WTC11 (cell line): ENCODE measurements at regions not wholly inside any gene's neighbourhood (a gene's known extent, or its start where the extent isn't known, plus 50 kb on each side); places are given as distances from the start of the nearest gene placed in this dataset.

Experiments
- ATAC-seq: fragments of 200-7000 bp; cut with Tn5 transposase; 2 replicates; pipeline ENCODE4 v1.10.0; 2021; ENCODE audit warnings: mild to moderate bottlenecking, moderate library complexity
- CTCF ChIA-PET: fragments of 300-600 bp; sonication (Branson Sonifier 250); formaldehyde crosslinking; loops from one replicate; lab custom pipeline; 2021; ENCODE audit warnings: antibody characterized with exemption; lab: Charles Lee
- POLR2A ChIA-PET: fragments of 350-600 bp; sonication (Branson Sonifier 250); formaldehyde crosslinking; loops from one replicate; lab custom pipeline; 2021; ENCODE audit warnings: antibody characterized with exemption; lab: Charles Lee
- DNase-seq: peaks from one replicate; pipeline ENCODE4 v3.0.0; 2021; ENCODE audit warnings: low spot score
- H3K27ac Mint-ChIP-seq: 2 replicates; pipeline ENCODE4 v1.8.0; 2021; ENCODE audit warnings: mixed read lengths
- H3K27me3 Mint-ChIP-seq: 2 replicates; pipeline ENCODE4 v1.8.0; 2021; ENCODE audit warnings: low read depth, mild to moderate bottlenecking, moderate library complexity, mixed read lengths
- H3K36me3 Mint-ChIP-seq: 2 replicates; pipeline ENCODE4 v1.8.0; 2021; ENCODE audit warnings: mixed read lengths
- H3K4me1 Mint-ChIP-seq: 2 replicates; pipeline ENCODE4 v1.8.0; 2022; ENCODE audit warnings: mixed read lengths
- H3K4me3 Mint-ChIP-seq: 2 replicates; pipeline ENCODE4 v1.8.0; 2021; ENCODE audit warnings: mild to moderate bottlenecking, moderate library complexity, mixed read lengths
- H3K9me3 Mint-ChIP-seq: 2 replicates; pipeline ENCODE4 v1.8.0; 2021; ENCODE audit warnings: mixed read lengths
- CBFB ChIP-seq: sonication (generic); formaldehyde crosslinking; IDR thresholded peaks from 2 replicates; pipeline ENCODE4 v1.8.1; 2022; ENCODE audit warnings: mild to moderate bottlenecking, low read depth, missing genetic modification reagents
- ETV6 ChIP-seq: sonication (generic); formaldehyde crosslinking; IDR thresholded peaks from 2 replicates; pipeline ENCODE4 v1.8.1; 2022; ENCODE audit warnings: mild to moderate bottlenecking, missing genetic modification reagents
- FOXK1 ChIP-seq: sonication (generic); formaldehyde crosslinking; IDR thresholded peaks from 2 replicates; pipeline ENCODE4 v1.8.0; 2022; ENCODE audit warnings: mild to moderate bottlenecking, moderate library complexity, missing genetic modification reagents
- FOXP1 ChIP-seq: sonication (generic); formaldehyde crosslinking; IDR thresholded peaks from 2 replicates; pipeline ENCODE4 v1.8.0; 2022; ENCODE audit warnings: missing genetic modification reagents, mild to moderate bottlenecking, moderate library complexity, borderline replicate concordance
- HMGXB4 ChIP-seq: sonication (generic); formaldehyde crosslinking; IDR thresholded peaks from 2 replicates; pipeline ENCODE4 v1.8.1; 2023; ENCODE audit warnings: mild to moderate bottlenecking, moderate library complexity, missing genetic modification reagents
- KAT7 ChIP-seq: sonication (generic); formaldehyde crosslinking; IDR thresholded peaks from 2 replicates; pipeline ENCODE4 v1.8.1; 2023; ENCODE audit warnings: missing genetic modification reagents, mild to moderate bottlenecking, borderline replicate concordance
- NR1H2 ChIP-seq: sonication (generic); formaldehyde crosslinking; IDR thresholded peaks from 2 replicates; pipeline ENCODE4 v1.9.0; 2021; ENCODE audit warnings: mild to moderate bottlenecking, moderate library complexity, missing genetic modification reagents
- PRRX2 ChIP-seq: fragments of 250-450 bp; sonication (Bioruptor Pico); IDR thresholded peaks from 2 replicates; pipeline ENCODE4 v1.8.0; 2021; ENCODE audit warnings: mild to moderate bottlenecking
- SOX15 ChIP-seq: fragments of 250-450 bp; sonication (Bioruptor Pico); IDR thresholded peaks from 2 replicates; pipeline ENCODE4 v1.9.0; 2021; ENCODE audit warnings: mild to moderate bottlenecking
- TP53 ChIP-seq: sonication (generic); formaldehyde crosslinking; IDR thresholded peaks from 2 replicates; pipeline ENCODE4 v1.8.1; 2023; ENCODE audit warnings: mild to moderate bottlenecking, missing genetic modification reagents
- ZNF219 ChIP-seq: sonication (generic); formaldehyde crosslinking; IDR thresholded peaks from 2 replicates; pipeline ENCODE4 v1.8.0; 2023; ENCODE audit warnings: missing genetic modification reagents, mild to moderate bottlenecking, borderline replicate concordance
- ZNF232 ChIP-seq: sonication (generic); formaldehyde crosslinking; IDR thresholded peaks from 2 replicates; pipeline ENCODE4 v1.8.0; 2022; ENCODE audit warnings: mild to moderate bottlenecking, missing genetic modification reagents
- ZNF263 ChIP-seq: sonication (generic); formaldehyde crosslinking; IDR thresholded peaks from 2 replicates; pipeline ENCODE4 v1.8.1; 2022; ENCODE audit warnings: low read depth, mild to moderate bottlenecking, moderate library complexity, missing genetic modification reagents
- ZNF416 ChIP-seq: fragments of 250-450 bp; sonication (Bioruptor Pico); IDR thresholded peaks from 2 replicates; pipeline ENCODE4 v1.9.0; 2021; ENCODE audit warnings: mild to moderate bottlenecking, inconsistent platforms
- ZNF512 ChIP-seq: sonication (generic); formaldehyde crosslinking; IDR thresholded peaks from 2 replicates; pipeline ENCODE4 v1.8.1; 2022; ENCODE audit warnings: missing genetic modification reagents, borderline replicate concordance
- TF ChIP-seq, protein P1 (sequence below): sonication (generic); formaldehyde crosslinking; IDR thresholded peaks from 2 replicates; pipeline ENCODE4 v1.8.1; 2023; ENCODE audit warnings: mild to moderate bottlenecking, missing genetic modification reagents
- TF ChIP-seq, protein P2 (sequence below): sonication (generic); formaldehyde crosslinking; IDR thresholded peaks from 2 replicates; pipeline ENCODE4 v1.8.0; 2023; ENCODE audit warnings: mild to moderate bottlenecking, missing genetic modification reagents
- TF ChIP-seq, protein P3 (sequence below): sonication (generic); formaldehyde crosslinking; IDR thresholded peaks from 2 replicates; pipeline ENCODE4 v1.8.1; 2022; ENCODE audit warnings: mild to moderate bottlenecking, missing genetic modification reagents, moderate library complexity, borderline replicate concordance
- TF ChIP-seq, protein P4 (sequence below): fragments of 250-450 bp; sonication (Bioruptor Pico); IDR thresholded peaks from 2 replicates; pipeline ENCODE4 v1.9.0; 2021; ENCODE audit warnings: mild to moderate bottlenecking

GRCh38 chr18:29912351-29912750 is 1130.2 kb downstream of the DSC3 start:
- Mint-ChIP-seq H3K4me3 (no peak overlapping the region), H3K27me3 (no peaks in the 10 kb centered on the region), H3K36me3 (peaks cover 4% of the 10 kb centered on the region), H3K27ac (no peak overlapping the region), H3K4me1 (peaks cover 25% of the 10 kb centered on the region), H3K9me3 (peaks cover 33% of the 10 kb centered on the region)
- DNase-seq (no peak), ATAC-seq (no peak)
- ChIA-PET POLR2A (no interaction called here), CTCF (no interaction called here)
- TF ChIP-seq ZNF232 (CRISPR knock-in tag) (no peak), TP53 (CRISPR knock-in tag) (no peak), SOX15 (CRISPR knock-in tag) (no peak), ZNF263 (CRISPR knock-in tag) (no peak), ZNF219 (CRISPR knock-in tag) (no peak), ZNF512 (no peak), CBFB (CRISPR knock-in tag) (no peak), FOXK1 (no peak), KAT7 (no peak), FOXP1 (CRISPR knock-in tag) (no peak), ETV6 (no peak), ZNF416 (CRISPR knock-in tag) (no peak), PRRX2 (CRISPR knock-in tag) (no peak), HMGXB4 (no peak), NR1H2 (no peak)
- TF ChIP-seq, protein P1, sequence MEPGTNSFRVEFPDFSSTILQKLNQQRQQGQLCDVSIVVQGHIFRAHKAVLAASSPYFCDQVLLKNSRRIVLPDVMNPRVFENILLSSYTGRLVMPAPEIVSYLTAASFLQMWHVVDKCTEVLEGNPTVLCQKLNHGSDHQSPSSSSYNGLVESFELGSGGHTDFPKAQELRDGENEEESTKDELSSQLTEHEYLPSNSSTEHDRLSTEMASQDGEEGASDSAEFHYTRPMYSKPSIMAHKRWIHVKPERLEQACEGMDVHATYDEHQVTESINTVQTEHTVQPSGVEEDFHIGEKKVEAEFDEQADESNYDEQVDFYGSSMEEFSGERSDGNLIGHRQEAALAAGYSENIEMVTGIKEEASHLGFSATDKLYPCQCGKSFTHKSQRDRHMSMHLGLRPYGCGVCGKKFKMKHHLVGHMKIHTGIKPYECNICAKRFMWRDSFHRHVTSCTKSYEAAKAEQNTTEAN (CRISPR knock-in tag) = no peak
- TF ChIP-seq, protein P2, sequence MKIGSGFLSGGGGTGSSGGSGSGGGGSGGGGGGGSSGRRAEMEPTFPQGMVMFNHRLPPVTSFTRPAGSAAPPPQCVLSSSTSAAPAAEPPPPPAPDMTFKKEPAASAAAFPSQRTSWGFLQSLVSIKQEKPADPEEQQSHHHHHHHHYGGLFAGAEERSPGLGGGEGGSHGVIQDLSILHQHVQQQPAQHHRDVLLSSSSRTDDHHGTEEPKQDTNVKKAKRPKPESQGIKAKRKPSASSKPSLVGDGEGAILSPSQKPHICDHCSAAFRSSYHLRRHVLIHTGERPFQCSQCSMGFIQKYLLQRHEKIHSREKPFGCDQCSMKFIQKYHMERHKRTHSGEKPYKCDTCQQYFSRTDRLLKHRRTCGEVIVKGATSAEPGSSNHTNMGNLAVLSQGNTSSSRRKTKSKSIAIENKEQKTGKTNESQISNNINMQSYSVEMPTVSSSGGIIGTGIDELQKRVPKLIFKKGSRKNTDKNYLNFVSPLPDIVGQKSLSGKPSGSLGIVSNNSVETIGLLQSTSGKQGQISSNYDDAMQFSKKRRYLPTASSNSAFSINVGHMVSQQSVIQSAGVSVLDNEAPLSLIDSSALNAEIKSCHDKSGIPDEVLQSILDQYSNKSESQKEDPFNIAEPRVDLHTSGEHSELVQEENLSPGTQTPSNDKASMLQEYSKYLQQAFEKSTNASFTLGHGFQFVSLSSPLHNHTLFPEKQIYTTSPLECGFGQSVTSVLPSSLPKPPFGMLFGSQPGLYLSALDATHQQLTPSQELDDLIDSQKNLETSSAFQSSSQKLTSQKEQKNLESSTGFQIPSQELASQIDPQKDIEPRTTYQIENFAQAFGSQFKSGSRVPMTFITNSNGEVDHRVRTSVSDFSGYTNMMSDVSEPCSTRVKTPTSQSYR = no peak
- TF ChIP-seq, protein P3, sequence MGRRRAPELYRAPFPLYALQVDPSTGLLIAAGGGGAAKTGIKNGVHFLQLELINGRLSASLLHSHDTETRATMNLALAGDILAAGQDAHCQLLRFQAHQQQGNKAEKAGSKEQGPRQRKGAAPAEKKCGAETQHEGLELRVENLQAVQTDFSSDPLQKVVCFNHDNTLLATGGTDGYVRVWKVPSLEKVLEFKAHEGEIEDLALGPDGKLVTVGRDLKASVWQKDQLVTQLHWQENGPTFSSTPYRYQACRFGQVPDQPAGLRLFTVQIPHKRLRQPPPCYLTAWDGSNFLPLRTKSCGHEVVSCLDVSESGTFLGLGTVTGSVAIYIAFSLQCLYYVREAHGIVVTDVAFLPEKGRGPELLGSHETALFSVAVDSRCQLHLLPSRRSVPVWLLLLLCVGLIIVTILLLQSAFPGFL (CRISPR knock-in tag) = no peak
- TF ChIP-seq, protein P4, sequence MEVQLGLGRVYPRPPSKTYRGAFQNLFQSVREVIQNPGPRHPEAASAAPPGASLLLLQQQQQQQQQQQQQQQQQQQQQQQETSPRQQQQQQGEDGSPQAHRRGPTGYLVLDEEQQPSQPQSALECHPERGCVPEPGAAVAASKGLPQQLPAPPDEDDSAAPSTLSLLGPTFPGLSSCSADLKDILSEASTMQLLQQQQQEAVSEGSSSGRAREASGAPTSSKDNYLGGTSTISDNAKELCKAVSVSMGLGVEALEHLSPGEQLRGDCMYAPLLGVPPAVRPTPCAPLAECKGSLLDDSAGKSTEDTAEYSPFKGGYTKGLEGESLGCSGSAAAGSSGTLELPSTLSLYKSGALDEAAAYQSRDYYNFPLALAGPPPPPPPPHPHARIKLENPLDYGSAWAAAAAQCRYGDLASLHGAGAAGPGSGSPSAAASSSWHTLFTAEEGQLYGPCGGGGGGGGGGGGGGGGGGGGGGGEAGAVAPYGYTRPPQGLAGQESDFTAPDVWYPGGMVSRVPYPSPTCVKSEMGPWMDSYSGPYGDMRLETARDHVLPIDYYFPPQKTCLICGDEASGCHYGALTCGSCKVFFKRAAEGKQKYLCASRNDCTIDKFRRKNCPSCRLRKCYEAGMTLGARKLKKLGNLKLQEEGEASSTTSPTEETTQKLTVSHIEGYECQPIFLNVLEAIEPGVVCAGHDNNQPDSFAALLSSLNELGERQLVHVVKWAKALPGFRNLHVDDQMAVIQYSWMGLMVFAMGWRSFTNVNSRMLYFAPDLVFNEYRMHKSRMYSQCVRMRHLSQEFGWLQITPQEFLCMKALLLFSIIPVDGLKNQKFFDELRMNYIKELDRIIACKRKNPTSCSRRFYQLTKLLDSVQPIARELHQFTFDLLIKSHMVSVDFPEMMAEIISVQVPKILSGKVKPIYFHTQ (CRISPR knock-in tag) = no peak
